Keratinocyte (primary cell): ENCODE measurements at regions not wholly inside any gene's neighbourhood (a gene's known extent, or its start where the extent isn't known, plus 50 kb on each side); places are given as distances from the start of the nearest gene placed in this dataset.

ENCODE experiments used
- EZH2 ChIP-seq: IDR thresholded peaks from one replicate; pipeline ENCODE4 v1.6.1; 2012; ENCODE audit warnings: inconsistent platforms, mild to moderate bottlenecking, low read length, moderate library complexity
- TF ChIP-seq, protein P1 (sequence below), 3 experiments: IDR thresholded peaks in 1 of 3; conservative IDR thresholded peaks in 1 of 3; optimal IDR thresholded peaks in 1 of 3; 2 replicates in 2 of 3; 3 replicates in 1 of 3; pipeline versions ENCODE3 to v1.5.1; 2011; ENCODE audit warnings: low read length in 3 of 3, mild to moderate bottlenecking in 3 of 3, moderate library complexity in 2 of 3, control low read depth in 1 of 3, inconsistent platforms in 1 of 3; ENCODE audit not compliant: insufficient read depth in 2 of 3; ENCODE audit errors: extremely low read depth in 1 of 3

DNA sequence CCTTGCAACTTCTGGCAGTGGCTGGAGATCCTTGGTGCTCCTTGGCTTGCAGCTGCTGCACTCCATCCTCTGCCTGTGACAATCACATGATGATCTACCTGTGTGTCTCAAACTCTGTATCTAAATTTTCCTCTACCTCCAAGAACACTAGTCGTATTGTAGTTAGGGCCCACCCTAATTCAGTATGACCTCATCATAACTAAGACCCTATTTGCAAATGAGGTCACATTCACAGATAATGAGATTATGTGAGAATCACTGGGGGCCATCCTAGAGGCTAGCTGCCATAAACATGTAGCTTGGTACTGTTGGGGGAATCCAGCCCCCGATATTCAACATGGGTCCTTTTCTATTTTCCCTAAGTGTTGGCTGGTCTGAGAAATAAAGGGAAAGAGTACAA is 183.0 kb upstream of the SMLR1 start:
- TF ChIP-seq, protein P1, sequence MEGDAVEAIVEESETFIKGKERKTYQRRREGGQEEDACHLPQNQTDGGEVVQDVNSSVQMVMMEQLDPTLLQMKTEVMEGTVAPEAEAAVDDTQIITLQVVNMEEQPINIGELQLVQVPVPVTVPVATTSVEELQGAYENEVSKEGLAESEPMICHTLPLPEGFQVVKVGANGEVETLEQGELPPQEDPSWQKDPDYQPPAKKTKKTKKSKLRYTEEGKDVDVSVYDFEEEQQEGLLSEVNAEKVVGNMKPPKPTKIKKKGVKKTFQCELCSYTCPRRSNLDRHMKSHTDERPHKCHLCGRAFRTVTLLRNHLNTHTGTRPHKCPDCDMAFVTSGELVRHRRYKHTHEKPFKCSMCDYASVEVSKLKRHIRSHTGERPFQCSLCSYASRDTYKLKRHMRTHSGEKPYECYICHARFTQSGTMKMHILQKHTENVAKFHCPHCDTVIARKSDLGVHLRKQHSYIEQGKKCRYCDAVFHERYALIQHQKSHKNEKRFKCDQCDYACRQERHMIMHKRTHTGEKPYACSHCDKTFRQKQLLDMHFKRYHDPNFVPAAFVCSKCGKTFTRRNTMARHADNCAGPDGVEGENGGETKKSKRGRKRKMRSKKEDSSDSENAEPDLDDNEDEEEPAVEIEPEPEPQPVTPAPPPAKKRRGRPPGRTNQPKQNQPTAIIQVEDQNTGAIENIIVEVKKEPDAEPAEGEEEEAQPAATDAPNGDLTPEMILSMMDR (optimal IDR thresholded peaks at IDR 0.05 in 1 of 3, IDR thresholded peaks at IDR 0.05 in 1 of 3, conservative IDR thresholded peaks at IDR 0.05 in 1 of 3; ENCODE audit: extremely low read depth in 1 of 3, insufficient read depth in 2 of 3, low read length in 3 of 3) = no peak
- TF ChIP-seq EZH2 = no peak
